ENCODE measurements at regions not wholly inside any gene's neighbourhood (a gene's known extent, or its start where the extent isn't known, plus 50 kb on each side); places are given as distances from the start of the nearest gene placed in this dataset.
"Not testable (repeated sequence)": the region's sequence is repeated elsewhere in the genome, so short reads cannot be mapped to it uniquely, and the experiment has no call there.

GRCh38 chr7:108627476-108628051 is 57.9 kb downstream of the DNAJB9 start:
- DNase-seq, result no peak

- DNase-seq, result no peak
These were observed 59.0 kb downstream of the DNAJB9 start for GRCh38 chr7:108628678-108629077.

DNA sequence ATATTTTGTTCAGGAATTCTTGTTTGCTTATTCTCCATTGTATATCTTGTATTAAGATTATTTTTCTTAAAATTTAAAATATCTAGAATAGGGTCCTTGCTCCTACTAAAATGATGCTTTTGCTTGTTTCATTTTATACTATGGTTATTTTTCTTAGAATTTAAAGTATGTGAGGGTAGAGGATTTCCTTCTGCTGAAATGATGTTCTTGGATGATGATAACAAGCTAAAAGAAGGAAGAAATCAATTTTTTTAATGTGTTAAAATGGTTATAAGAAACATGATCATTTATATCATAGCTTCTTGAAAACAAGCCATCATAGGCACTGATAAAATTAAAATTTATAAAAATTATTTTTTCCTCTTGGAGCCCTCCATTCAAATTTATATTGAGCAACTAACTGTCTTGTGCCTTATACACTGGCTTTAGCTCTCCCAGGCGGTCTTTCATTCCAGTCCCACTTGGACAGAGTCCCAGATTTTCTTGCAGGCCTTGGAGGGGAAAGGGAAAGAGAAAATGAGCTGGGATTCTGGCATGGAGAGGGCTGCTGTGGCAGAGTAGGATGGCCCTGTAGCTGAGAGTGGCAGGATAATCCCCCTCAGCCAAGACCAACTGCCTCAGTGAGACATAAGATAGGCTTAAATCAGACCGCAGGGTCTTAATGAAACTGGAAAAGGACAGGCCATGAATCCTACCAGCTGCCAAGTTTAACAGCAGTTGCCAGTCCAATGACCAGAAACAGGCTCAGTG is 60.2 kb downstream of the DNAJB9 start:
- DNase-seq, result peak; percentile 53

DNA sequence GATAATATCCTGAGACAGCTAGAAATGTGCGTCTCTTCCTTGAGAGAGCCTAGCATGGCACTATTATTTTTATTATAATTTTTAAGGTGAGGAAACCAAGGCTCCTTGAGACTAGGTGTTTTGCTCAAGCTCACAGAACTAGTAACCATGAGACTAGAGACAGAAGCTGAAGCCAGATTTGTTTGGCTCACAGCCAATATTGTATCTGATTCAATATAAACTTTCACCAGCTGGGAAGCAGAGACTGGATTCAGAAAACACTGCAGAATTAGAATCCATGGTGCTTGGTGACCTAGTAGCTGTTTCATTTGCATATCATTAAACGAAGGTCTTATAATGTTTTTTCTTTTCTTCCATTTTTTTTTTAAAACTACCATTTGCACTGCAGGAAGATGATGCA is 64.4 kb downstream of the DNAJB9 start:
- peak; percentile 6 for DNase-seq

- no peak for DNase-seq
These were observed 64.9 kb downstream of the DNAJB9 start for GRCh38 chr7:108634535-108634934.

DNA sequence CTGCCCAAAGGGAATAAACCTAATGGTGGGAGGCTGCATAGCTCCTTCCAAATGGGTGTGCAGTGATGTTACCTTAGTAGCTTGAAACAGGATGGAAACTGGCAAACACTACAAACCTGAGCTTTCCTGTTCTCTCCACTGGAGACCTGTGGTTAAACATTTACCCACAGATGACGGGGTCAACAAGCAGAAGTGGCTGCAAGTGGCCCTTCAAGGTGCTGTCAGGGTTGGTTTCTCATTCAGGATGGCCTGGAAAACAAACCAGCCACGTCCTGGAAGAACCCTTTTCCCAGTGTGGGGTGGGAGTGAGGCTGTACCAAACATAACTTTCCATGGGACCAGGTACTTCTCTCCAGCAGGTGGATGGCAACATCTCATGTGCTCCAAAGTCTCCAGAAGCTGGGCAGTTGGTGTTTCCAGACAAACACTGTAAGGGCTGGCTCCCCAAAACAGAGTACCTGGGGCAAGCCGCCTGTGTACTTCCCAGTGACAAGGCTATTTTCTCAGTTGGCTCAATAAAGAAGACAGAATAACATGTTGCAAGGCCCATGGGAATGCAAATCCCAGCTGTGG is 67.5 kb downstream of the DNAJB9 start:
- no peak for DNase-seq

GRCh38 chr7:108642126-108642525 is 72.5 kb downstream of the DNAJB9 start:
- DNase-seq, result no peak

GRCh38 chr7:108643136-108643535 is 73.5 kb downstream of the DNAJB9 start:
- DNase-seq, result no peak

GRCh38 chr7:108648989-108649388 is 79.3 kb downstream of the DNAJB9 start:
- no peak for DNase-seq

DNA sequence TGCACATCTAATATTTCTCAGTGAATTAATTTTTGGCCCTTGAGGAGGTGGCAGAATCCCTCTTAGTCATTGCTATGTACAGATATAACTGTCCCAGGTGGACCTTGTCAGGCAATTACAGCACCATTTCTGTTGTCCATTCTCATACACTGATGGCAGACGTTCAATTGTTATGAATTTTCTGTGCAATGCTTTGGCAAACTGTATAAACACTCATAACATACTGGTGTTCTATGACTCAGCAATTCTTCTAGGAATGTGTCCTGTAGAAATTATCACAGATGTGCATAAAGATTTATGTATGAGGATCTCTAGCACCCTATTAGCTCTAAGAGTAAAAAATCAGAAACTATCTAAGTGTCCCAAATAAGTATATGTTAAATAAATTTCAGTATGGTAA is 80.8 kb downstream of the DNAJB9 start:
- no peak for DNase-seq

DNA sequence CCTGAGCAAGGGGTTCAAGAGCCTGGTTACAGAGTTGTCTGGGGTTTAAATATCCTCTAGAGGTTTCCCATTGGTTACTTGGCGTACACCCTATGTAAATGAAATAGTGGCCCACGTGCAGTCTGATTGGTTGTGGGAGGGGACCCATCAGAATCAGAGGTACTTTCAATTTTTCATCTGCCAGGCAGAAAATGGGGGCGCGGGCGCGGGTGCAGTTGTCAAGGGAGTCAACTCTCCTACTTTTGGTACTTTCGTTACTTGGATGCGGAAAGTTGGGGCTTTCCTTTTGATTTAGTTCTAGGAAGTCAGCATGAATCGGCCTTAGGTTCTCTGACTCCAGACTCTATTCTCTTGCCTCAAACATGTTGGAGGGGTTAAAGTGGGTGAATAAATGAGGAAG is 83.2 kb downstream of the DNAJB9 start:
- DNase-seq, result no peak

DNA sequence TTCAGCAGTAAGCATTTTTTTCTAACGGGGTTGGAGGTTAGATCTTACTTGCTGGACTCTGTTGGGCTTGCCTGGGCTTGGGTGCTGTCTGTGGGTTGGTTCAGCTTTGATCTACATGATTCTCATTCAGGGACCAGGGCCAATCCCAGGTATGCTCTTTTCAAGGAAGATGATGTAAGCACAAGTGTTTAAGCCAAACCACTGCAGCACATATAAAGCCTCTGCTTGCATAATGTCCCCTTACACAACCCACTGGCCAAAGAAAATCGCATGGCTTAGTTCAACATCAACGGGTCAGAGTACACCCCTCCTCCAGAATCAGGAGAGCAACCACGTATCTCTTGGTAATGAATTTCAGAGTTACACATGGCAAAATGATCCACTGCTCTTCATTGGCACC is 83.9 kb downstream of the DNAJB9 start:
- DNase-seq, result no peak

DNA sequence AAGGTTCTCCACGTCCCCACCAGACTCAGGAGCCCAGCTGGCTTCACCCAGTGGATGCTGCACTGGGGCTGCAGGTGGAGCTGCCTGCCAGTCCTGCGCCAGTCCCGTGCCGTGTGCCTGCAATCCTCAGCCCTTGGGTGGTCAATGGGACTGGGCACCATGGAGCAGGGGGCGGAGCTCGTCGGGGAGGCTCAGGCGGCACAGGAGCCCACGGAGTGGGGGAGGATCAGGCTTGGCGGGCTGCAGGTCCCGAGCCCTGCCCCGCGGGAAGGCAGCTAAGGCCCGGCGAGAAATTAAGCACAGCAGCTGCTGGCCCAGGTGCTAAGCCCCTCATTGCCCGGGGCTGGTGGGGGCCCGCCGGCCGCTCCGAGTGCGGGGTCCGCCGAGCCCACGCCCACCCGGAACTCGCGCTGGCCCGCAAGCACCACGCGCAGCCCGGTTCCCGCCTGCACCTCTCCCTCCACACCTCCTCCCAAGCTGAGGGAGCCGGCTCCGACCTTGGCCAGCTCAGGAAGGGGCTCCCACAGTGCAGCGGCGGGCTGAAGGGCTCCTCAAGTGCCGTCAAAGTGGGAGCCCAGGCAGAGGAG is 87.6 kb downstream of the DNAJB9 start:
- not testable (repeated sequence) for DNase-seq

DNA sequence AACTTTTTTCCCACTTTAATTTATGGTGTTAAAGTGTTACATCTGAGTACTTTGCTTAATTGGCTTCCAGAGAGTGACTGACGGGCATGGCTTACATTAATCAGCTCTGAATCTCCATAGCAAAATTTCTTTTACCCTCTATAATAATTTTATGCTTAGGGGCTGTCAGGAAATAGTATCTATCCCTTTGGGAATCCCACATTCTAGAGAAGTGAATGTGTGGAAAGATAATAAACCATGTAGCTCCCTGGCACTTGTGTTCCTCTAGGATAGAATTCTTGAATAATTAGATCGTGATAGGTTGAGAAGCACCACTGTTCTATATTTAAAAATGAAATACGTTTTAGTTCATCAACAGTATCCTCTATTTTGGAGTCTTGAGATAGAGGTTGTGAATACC is 89.6 kb downstream of the DNAJB9 start:
- no peak for DNase-seq

DNA sequence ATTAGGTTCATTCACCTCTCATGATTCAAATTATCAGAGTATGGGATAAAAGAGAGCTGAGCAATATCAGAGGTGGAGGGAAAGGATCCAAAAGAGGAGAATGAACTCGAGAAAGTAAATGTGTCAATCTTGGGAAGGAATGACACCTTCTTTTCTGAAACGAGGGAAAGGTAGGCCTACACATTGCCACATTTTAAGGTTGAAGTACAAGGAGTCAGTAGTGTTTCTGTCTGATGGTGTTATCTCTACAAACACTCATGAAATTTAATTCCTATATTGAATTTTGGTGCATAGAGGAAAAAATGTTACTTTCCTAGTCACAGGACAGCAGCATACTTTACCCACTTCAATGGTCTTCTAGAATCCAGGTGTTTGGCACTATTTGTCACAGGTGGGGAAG is 90.2 kb downstream of the DNAJB9 start:
- no peak for DNase-seq

GRCh38 chr7:108660465-108660864 is 90.8 kb downstream of the DNAJB9 start:
- peak; percentile 32 for DNase-seq

GRCh38 chr7:108662783-108663362 is 93.2 kb downstream of the DNAJB9 start:
- DNase-seq, result no peak

GRCh38 chr7:108663701-108664100 is 94.0 kb downstream of the DNAJB9 start:
- DNase-seq, result no peak

- DNase-seq, result no peak
These were observed 97.5 kb downstream of the DNAJB9 start for GRCh38 chr7:108667216-108667615.

GRCh38 chr7:108669958-108670357 is 100.3 kb downstream of the DNAJB9 start:
- DNase-seq, result no peak

DNA sequence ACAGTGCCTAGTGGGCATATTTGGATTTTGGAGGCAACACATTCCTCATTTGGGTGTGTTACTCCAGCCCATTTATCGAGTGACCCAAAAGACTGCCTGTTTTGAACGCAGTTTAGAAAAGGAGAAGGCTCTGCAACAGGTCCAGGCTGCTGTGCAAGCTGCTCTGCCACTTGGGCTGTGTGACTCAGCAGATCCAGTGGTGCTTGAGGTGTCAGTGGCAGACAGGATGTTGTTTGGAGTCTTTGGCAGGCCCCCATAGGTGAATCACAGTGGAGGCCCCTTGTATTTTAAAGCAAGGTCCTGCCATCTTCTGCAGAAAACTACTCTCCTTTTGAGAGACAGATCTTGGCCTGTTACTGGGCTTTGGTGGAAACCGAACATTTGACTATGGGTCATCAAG is 104.0 kb downstream of the DNAJB9 start:
- not testable (repeated sequence) for DNase-seq

- DNase-seq, result no peak
These were observed 115.0 kb downstream of the DNAJB9 start for GRCh38 chr7:108684629-108685028.

DNA sequence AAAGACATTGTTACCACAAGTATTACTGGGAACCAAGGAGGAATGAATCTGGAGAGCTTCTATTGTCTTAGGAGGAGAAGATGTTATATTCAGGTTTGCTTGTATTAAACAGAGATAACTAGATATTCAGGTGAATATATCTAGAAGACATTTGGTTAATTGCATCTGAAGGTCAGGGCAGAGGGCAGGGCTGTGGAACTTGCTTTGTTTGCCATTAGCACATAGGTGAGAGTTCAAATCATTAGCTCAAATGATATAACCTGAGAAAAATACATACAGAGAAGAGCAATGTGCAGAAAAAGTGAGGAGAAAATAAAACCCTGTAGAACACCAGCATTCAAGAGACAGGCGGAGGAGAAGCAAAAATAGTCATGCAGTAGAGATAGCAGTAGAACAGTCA is 116.8 kb downstream of the DNAJB9 start:
- no peak for DNase-seq

DNA sequence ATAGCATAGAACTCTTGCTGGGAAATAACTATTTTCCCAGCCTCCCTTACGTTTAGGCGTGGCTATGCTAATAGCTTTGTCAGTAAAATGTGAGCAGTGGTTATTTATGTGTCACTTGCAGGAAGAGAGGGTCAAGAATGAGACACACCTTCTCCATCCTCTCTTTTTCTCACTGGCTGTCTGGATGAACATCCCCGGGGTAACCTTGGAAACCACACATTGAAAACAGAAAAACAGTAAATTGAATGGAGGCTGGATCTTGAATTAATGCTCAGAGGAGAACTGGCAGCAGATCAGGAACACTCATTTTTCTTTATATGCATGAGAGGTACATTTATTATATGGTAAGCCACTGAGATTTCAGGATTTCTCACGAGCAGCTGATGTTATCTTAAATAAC is 127.6 kb downstream of the DNAJB9 start:
- DNase-seq, result no peak
